GM12878 (cell line): ENCODE measurements at regions not wholly inside any gene's neighbourhood (a gene's known extent, or its start where the extent isn't known, plus 50 kb on each side); places are given as distances from the start of the nearest gene placed in this dataset.

Experiments used
- CTCF ChIP-seq, 3 experiments: IDR thresholded peaks in 2 of 3; conservative IDR thresholded peaks in 1 of 3; 2 replicates each; pipeline ENCODE4 v1.5.1; 2011; ENCODE audit warnings: low read depth in 3 of 3, low read length in 3 of 3, mild to moderate bottlenecking in 3 of 3, control low read depth in 2 of 3, moderate library complexity in 2 of 3, inconsistent platforms in 1 of 3, mixed read lengths in 1 of 3; ENCODE audit not compliant: control insufficient read depth in 2 of 3, insufficient read depth in 1 of 3; ENCODE audit errors: extremely low read depth in 1 of 3
- ESRRA ChIP-seq: IDR thresholded peaks from 2 replicates; pipeline ENCODE4 v1.6.1; 2012; ENCODE audit warnings: mild to moderate bottlenecking, low read length, improper control_type of control experiment
- HDAC2 ChIP-seq: fragments of 200-600 bp; sonication (generic); IDR thresholded peaks from 2 replicates; pipeline ENCODE4 v1.6.1; 2017
- HDAC6 ChIP-seq: fragments of 200-600 bp; sonication (generic); IDR thresholded peaks from one replicate; pipeline ENCODE4 v1.8.0; 2017; ENCODE audit warnings: antibody characterized with exemption; ENCODE audit not compliant: unreplicated experiment
- JUNB ChIP-seq: IDR thresholded peaks from 2 replicates; pipeline ENCODE4 v1.6.1; 2016; ENCODE audit warnings: antibody characterized with exemption, mild to moderate bottlenecking
- MLLT1 ChIP-seq: fragments of 450-650 bp; IDR thresholded peaks from 2 replicates; pipeline ENCODE4 v1.6.1; 2016; ENCODE audit warnings: mild to moderate bottlenecking
- POLR2A ChIP-seq: IDR thresholded peaks from 2 replicates; pipeline ENCODE4 v1.6.1; 2011; ENCODE audit warnings: low read depth, mild to moderate bottlenecking, low read length
- REST ChIP-seq: IDR thresholded peaks from 2 replicates; pipeline ENCODE4 v1.6.1; 2012; ENCODE audit warnings: mild to moderate bottlenecking, low read depth, low read length

- no peak for TF ChIP-seq JUNB
- TF ChIP-seq MLLT1 = no peak
- TF ChIP-seq CTCF (IDR thresholded peaks at IDR 0.05 in 2 of 3, conservative IDR thresholded peaks at IDR 0.05 in 1 of 3; ENCODE audit: control insufficient read depth in 2 of 3, extremely low read depth in 1 of 3, insufficient read depth in 1 of 3, low read depth in 3 of 3, low read length in 3 of 3) = no peak
- no peak for TF ChIP-seq ESRRA
- TF ChIP-seq HDAC2 = no peak
- no peak for TF ChIP-seq HDAC6
- no peak for TF ChIP-seq REST
- no peak for TF ChIP-seq POLR2A
Measured at GRCh38 chr7:51481421-51481820, 164.8 kb upstream of the COBL start.
